GM12892 (cell line): ENCODE measurements at regions not wholly inside any gene's neighbourhood (a gene's known extent, or its start where the extent isn't known, plus 50 kb on each side); places are given as distances from the start of the nearest gene placed in this dataset.

Experiments used
- POLR2A ChIP-seq: IDR thresholded peaks from 2 replicates; pipeline ENCODE4 v1.6.1; 2011; ENCODE audit warnings: low read depth, low read length, control low read depth
- TAF1 ChIP-seq: IDR thresholded peaks from 2 replicates; pipeline ENCODE4 v1.6.1; 2011; ENCODE audit warnings: low read depth, mild to moderate bottlenecking, control low read depth, low read length, borderline replicate concordance

DNA sequence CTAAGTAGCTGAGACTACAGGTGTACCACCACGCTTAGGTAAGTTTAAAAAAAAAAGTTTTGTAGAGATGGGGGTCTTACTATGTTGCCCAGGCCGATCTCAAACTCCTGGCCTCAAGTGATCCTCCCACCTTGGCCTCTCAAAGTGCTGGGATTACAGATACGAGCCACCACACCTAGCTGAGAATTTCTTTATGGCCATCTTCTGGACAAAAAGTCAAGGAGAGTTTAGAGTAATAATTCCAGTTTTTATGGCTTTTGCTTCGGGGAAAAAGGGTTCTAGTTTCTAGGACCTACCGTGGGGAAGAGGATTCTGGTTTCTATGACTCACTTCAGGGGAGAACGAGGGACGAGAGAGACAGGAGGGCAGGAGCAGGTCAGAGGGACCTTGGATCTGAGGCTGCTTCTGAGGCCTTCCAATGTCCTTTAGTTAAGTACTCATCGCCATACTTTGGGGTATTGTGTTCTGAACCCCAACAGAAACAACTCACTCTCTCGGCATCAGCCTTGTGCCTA, 69.3 kb upstream of the IER3 start:
- TF ChIP-seq POLR2A, result no peak
- TF ChIP-seq TAF1, result no peak
